ENCODE measurements at regions not wholly inside any gene's neighbourhood (a gene's known extent, or its start where the extent isn't known, plus 50 kb on each side); places are given as distances from the start of the nearest gene placed in this dataset.

GRCh38 chr2:188065386-188065785, 226.3 kb upstream of the GULP1 start:
- Mint-ChIP-seq H3K9me3 (no peaks in the 10 kb centered on the region), H3K36me3 (ENCODE audit: low read depth) (no peaks in the 10 kb centered on the region), H3K4me1 (no peaks in the 10 kb centered on the region), H3K4me3 (no peak overlapping the region), H3K27ac (no peak overlapping the region), H3K27me3 (no peaks in the 10 kb centered on the region)
- POLR2A ChIA-PET, result no interaction called here
- DNase-seq, result no peak
- CTCF ChIA-PET, result no interaction called here

GRCh38 chr2:188068093-188068492, 223.6 kb upstream of the GULP1 start:
- DNase-seq, result no peak
- Mint-ChIP-seq H3K9me3 (peaks cover 4% of the 10 kb centered on the region), H3K4me3 (no peak overlapping the region), H3K4me1 (no peaks in the 10 kb centered on the region), H3K36me3 (ENCODE audit: low read depth) (no peaks in the 10 kb centered on the region), H3K27ac (no peak overlapping the region), H3K27me3 (no peaks in the 10 kb centered on the region)
- ChIA-PET CTCF (no interaction called here), POLR2A (no interaction called here)

GRCh38 chr2:188076149-188077056, 215.3 kb upstream of the GULP1 start:
- Mint-ChIP-seq H3K4me3 (no peak overlapping the region), H3K4me1 (no peaks in the 10 kb centered on the region), H3K27ac (no peak overlapping the region), H3K9me3 (peaks cover 4% of the 10 kb centered on the region), H3K36me3 (ENCODE audit: low read depth) (no peaks in the 10 kb centered on the region), H3K27me3 (no peaks in the 10 kb centered on the region)
- no peak for DNase-seq
- CTCF ChIA-PET, result no interaction called here
- POLR2A ChIA-PET, result no interaction called here

DNA sequence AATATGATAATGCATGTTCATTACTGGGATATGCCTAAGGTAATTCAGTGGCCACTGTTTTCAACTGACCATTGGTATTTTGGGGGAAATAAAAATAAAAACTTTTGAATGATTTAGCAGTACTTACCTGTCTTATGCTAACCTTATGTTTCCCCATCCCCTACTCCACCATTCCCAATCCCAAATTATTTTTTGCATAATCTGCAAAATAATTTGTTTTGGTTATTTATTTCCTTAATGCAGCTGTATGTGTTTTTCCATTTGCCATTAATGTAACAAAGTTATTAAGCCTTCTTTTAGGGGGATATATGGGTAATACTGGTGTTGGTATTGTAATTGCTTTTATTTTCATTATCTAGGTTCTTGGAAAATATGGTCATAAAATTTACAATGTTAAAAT, 213.9 kb upstream of the GULP1 start:
- Mint-ChIP-seq H3K4me1 (no peaks in the 10 kb centered on the region), H3K36me3 (ENCODE audit: low read depth) (no peaks in the 10 kb centered on the region), H3K9me3 (no peaks in the 10 kb centered on the region), H3K4me3 (no peak overlapping the region), H3K27me3 (no peaks in the 10 kb centered on the region), H3K27ac (no peak overlapping the region)
- POLR2A ChIA-PET, result no interaction called here
- no peak for DNase-seq
- CTCF ChIA-PET, result no interaction called here

DNA sequence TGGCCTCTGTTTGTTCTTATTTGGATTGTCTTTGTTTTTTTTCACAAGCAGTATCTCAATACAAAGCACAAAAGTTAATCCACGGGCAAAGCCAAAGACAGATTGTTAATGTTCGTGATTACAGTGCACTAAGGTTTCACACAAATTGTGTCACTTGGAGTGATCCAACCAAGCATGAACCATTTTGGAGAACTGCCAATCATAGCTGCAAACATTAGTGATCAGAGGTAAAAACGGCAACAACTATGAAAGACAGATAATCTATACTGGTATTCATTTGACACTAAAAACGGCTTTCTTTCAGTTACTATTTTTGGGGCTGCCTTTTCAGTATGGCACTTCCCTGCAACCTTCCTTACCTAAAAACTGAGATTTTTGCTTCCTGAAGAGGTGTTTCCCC, 213.1 kb upstream of the GULP1 start:
- H3K27ac Mint-ChIP-seq, result no peak overlapping the region
- CTCF ChIA-PET, result interaction anchor here (0.7 kb wide), 1 partner anchor 12 kb away, joined by 3 read pairs; no protein-coding TSS in a partner anchor
- H3K4me3 Mint-ChIP-seq, result no peak overlapping the region
- no peaks in the 10 kb centered on the region for H3K9me3 Mint-ChIP-seq
- no peaks in the 10 kb centered on the region for H3K27me3 Mint-ChIP-seq
- no peak for DNase-seq
- no peaks in the 10 kb centered on the region for H3K36me3 Mint-ChIP-seq (ENCODE audit: low read depth)
- POLR2A ChIA-PET, result no interaction called here
- H3K4me1 Mint-ChIP-seq, result no peaks in the 10 kb centered on the region

- Mint-ChIP-seq H3K36me3 (ENCODE audit: low read depth) (no peaks in the 10 kb centered on the region), H3K9me3 (no peaks in the 10 kb centered on the region), H3K4me1 (no peaks in the 10 kb centered on the region), H3K27me3 (no peaks in the 10 kb centered on the region), H3K4me3 (no peak overlapping the region), H3K27ac (no peak overlapping the region)
- CTCF ChIA-PET, result interaction anchor here (0.7 kb wide), 1 partner anchor 13 kb away, joined by 3 read pairs; no protein-coding TSS in a partner anchor
- POLR2A ChIA-PET, result no interaction called here
- DNase-seq, result no peak
These were observed 212.5 kb upstream of the GULP1 start for GRCh38 chr2:188079196-188079595.

- H3K9me3 Mint-ChIP-seq, result no peaks in the 10 kb centered on the region
- no peaks in the 10 kb centered on the region for H3K27me3 Mint-ChIP-seq
- ChIA-PET POLR2A (no interaction called here), CTCF (no interaction called here)
- DNase-seq, result no peak
- H3K36me3 Mint-ChIP-seq (ENCODE audit: low read depth), result no peaks in the 10 kb centered on the region
- no peak overlapping the region for H3K4me3 Mint-ChIP-seq
- H3K27ac Mint-ChIP-seq, result no peak overlapping the region
- no peaks in the 10 kb centered on the region for H3K4me1 Mint-ChIP-seq
These were observed 206.3 kb upstream of the GULP1 start for GRCh38 chr2:188085421-188085820.

GRCh38 chr2:188089901-188090300, 201.8 kb upstream of the GULP1 start:
- POLR2A ChIA-PET, result no interaction called here
- H3K36me3 Mint-ChIP-seq (ENCODE audit: low read depth), result no peaks in the 10 kb centered on the region
- H3K27ac Mint-ChIP-seq, result no peak overlapping the region

GRCh38 chr2:188091220-188091619, 200.5 kb upstream of the GULP1 start:
- Mint-ChIP-seq H3K4me3 (no peak overlapping the region), H3K27me3 (no peaks in the 10 kb centered on the region), H3K36me3 (ENCODE audit: low read depth) (no peaks in the 10 kb centered on the region), H3K9me3 (no peaks in the 10 kb centered on the region), H3K27ac (no peak overlapping the region), H3K4me1 (no peaks in the 10 kb centered on the region)
- CTCF ChIA-PET, result no interaction called here
- no peak for DNase-seq
- POLR2A ChIA-PET, result no interaction called here

More at GRCh38 chr2:188089901-188090300, 201.8 kb upstream of the GULP1 start:
- no peaks in the 10 kb centered on the region for H3K27me3 Mint-ChIP-seq
- H3K9me3 Mint-ChIP-seq, result no peaks in the 10 kb centered on the region
- CTCF ChIA-PET, result no interaction called here
- no peak overlapping the region for H3K4me3 Mint-ChIP-seq
- no peak for DNase-seq
- H3K4me1 Mint-ChIP-seq, result no peaks in the 10 kb centered on the region

GRCh38 chr2:188092734-188093133, 198.9 kb upstream of the GULP1 start:
- Mint-ChIP-seq H3K4me1 (no peaks in the 10 kb centered on the region), H3K27ac (no peak overlapping the region), H3K36me3 (ENCODE audit: low read depth) (no peaks in the 10 kb centered on the region), H3K27me3 (no peaks in the 10 kb centered on the region), H3K4me3 (no peak overlapping the region), H3K9me3 (no peaks in the 10 kb centered on the region)
- CTCF ChIA-PET, result no interaction called here
- POLR2A ChIA-PET, result no interaction called here
- DNase-seq, result no peak

- Mint-ChIP-seq H3K4me3 (no peak overlapping the region), H3K4me1 (no peaks in the 10 kb centered on the region), H3K36me3 (ENCODE audit: low read depth) (no peaks in the 10 kb centered on the region), H3K9me3 (no peaks in the 10 kb centered on the region), H3K27ac (no peak overlapping the region), H3K27me3 (no peaks in the 10 kb centered on the region)
- no peak for DNase-seq
- ChIA-PET POLR2A (no interaction called here), CTCF (no interaction called here)
These were observed 194.8 kb upstream of the GULP1 start for GRCh38 chr2:188096910-188097309.

DNA sequence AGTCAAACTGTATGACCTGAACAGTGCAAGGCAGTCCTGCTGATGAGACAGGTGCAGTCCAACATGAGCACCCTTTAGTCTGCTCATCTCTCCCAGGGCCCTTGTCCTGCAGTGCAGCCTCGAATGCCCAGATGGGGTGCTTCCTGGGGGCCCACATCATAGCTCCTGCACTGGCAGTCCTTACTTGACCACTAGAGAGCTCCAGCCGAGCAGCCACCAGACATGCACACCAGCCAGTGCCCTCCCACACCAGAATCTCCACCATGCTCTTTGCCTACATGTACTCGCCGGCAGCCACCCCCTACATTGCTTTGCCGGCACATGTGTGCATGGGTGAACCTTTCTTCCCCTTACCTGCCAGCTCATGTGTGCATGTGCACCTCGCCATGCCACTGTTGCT, 188.8 kb upstream of the GULP1 start:
- H3K36me3 Mint-ChIP-seq (ENCODE audit: low read depth), result no peaks in the 10 kb centered on the region
- H3K9me3 Mint-ChIP-seq, result no peaks in the 10 kb centered on the region
- no peak for DNase-seq
- ChIA-PET POLR2A (no interaction called here), CTCF (no interaction called here)
- no peak overlapping the region for H3K4me3 Mint-ChIP-seq
- no peaks in the 10 kb centered on the region for H3K4me1 Mint-ChIP-seq
- H3K27me3 Mint-ChIP-seq, result no peaks in the 10 kb centered on the region
- H3K27ac Mint-ChIP-seq, result no peak overlapping the region

GRCh38 chr2:188114014-188114413, 177.7 kb upstream of the GULP1 start:
- DNase-seq, result no peak
- Mint-ChIP-seq H3K4me3 (no peak overlapping the region), H3K36me3 (ENCODE audit: low read depth) (no peaks in the 10 kb centered on the region), H3K4me1 (no peaks in the 10 kb centered on the region), H3K27me3 (no peaks in the 10 kb centered on the region), H3K27ac (no peak overlapping the region), H3K9me3 (no peaks in the 10 kb centered on the region)
- POLR2A ChIA-PET, result no interaction called here
- CTCF ChIA-PET, result no interaction called here

DNA sequence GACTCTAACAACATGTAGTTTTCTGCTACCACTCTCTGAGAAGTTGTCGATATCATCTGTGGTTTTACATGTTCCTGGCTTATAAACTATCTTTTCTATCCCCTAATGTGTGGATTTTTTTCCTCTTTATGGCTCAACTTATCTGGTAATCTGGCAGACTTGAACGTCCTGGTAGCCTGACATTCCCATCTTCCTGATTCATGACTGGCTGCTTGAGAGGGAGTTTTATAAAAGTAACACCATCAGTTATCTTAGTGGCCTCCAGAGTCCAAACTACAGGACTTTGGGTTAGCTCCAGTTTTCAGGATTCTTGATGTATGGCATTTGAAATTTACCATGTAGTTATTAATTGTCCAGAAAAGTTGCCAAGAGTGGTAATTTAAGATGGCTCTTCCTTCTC, 174.0 kb upstream of the GULP1 start:
- Mint-ChIP-seq H3K4me3 (no peak overlapping the region), H3K9me3 (no peaks in the 10 kb centered on the region), H3K4me1 (no peaks in the 10 kb centered on the region), H3K27ac (no peak overlapping the region), H3K27me3 (no peaks in the 10 kb centered on the region), H3K36me3 (ENCODE audit: low read depth) (no peaks in the 10 kb centered on the region)
- POLR2A ChIA-PET, result no interaction called here
- no peak for DNase-seq
- CTCF ChIA-PET, result no interaction called here
